Mesendoderm (in vitro differentiated cells): ENCODE measurements at regions not wholly inside any gene's neighbourhood (a gene's known extent, or its start where the extent isn't known, plus 50 kb on each side); places are given as distances from the start of the nearest gene placed in this dataset.

Source experiments
- DNase-seq: peaks from one replicate; pipeline ENCODE4 v3.0.0; 2013
- H2AK5ac ChIP-seq: 2 replicates; pipeline ENCODE4 v1.6.1; 2013; ENCODE audit warnings: low read length, inconsistent platforms
- H2BK120ac ChIP-seq: 2 replicates; pipeline ENCODE4 v1.6.1; 2013; ENCODE audit warnings: low read depth, mild to moderate bottlenecking, low read length, moderate library complexity, mixed read lengths
- H2BK15ac ChIP-seq: replicated peaks from 2 replicates; pipeline ENCODE4 v1.6.1; 2013; ENCODE audit warnings: low read depth, mild to moderate bottlenecking, moderate library complexity
- H2BK5ac ChIP-seq: 2 replicates; pipeline ENCODE4 v1.6.1; 2013; ENCODE audit warnings: low read length, inconsistent platforms
- H3K18ac ChIP-seq: 2 replicates; pipeline ENCODE4 v1.6.1; 2013; ENCODE audit warnings: mild to moderate bottlenecking, low read length, mixed read lengths
- H3K23ac ChIP-seq: one replicate; pipeline ENCODE4 v1.6.1; 2013; ENCODE audit warnings: low read length
- H3K27ac ChIP-seq: 2 replicates; pipeline ENCODE4 v1.5.1; 2013; ENCODE audit warnings: low read depth, mild to moderate bottlenecking, inconsistent platforms, low read length, moderate library complexity
- H3K27me3 ChIP-seq: 2 replicates; pipeline ENCODE4 v1.6.1; 2013; ENCODE audit warnings: low read length, control low read depth, mild to moderate bottlenecking, inconsistent platforms; ENCODE audit not compliant: insufficient read depth, poor library complexity
- H3K36me3 ChIP-seq: 2 replicates; pipeline ENCODE4 v1.6.1; 2013; ENCODE audit warnings: low read length, inconsistent platforms; ENCODE audit not compliant: control insufficient read depth, insufficient read depth
- H3K4ac ChIP-seq: one replicate; pipeline ENCODE4 v1.6.1; 2013; ENCODE audit warnings: low read depth, mild to moderate bottlenecking, low read length, moderate library complexity
- H3K4me1 ChIP-seq: 2 replicates; pipeline ENCODE4 v1.6.1; 2013; ENCODE audit warnings: low read depth, low read length, inconsistent platforms; ENCODE audit not compliant: control insufficient read depth
- H3K4me2 ChIP-seq: 2 replicates; pipeline ENCODE4 v1.6.1; 2013; ENCODE audit warnings: low read length
- H3K4me3 ChIP-seq: 2 replicates; pipeline ENCODE4 v1.5.1; 2013; ENCODE audit warnings: mild to moderate bottlenecking, low read length
- H3K56ac ChIP-seq: one replicate; pipeline ENCODE4 v1.6.1; 2013; ENCODE audit warnings: low read length
- H3K79me1 ChIP-seq: 2 replicates; pipeline ENCODE4 v1.6.1; 2013; ENCODE audit warnings: low read length, inconsistent platforms
- H3K79me2 ChIP-seq: 2 replicates; pipeline ENCODE4 v1.6.1; 2013; ENCODE audit warnings: mild to moderate bottlenecking, low read length; ENCODE audit not compliant: control insufficient read depth, insufficient read depth
- H3K9ac ChIP-seq: 2 replicates; pipeline ENCODE4 v1.6.1; 2013; ENCODE audit warnings: low read length, inconsistent platforms
- H4K5ac ChIP-seq: one replicate; pipeline ENCODE4 v1.6.1; 2013; ENCODE audit warnings: low read length
- H4K8ac ChIP-seq: one replicate; pipeline ENCODE4 v1.6.1; 2013; ENCODE audit warnings: low read depth, mild to moderate bottlenecking, control low read depth, low read length, moderate library complexity
- WGBS: extraction: QIAGEN DNeasy Blood & Tissue Kit; methylation state at CpG from one replicate; pipeline ENCODE4 v1.1.7; 2013; ENCODE audit warnings: low lambda C conversion rate, missing lambda C conversion rate; ENCODE audit not compliant: insufficient coverage; ENCODE audit errors: extremely low coverage; 5-methylcytosine and 5-hydroxymethylcytosine counted together

DNA sequence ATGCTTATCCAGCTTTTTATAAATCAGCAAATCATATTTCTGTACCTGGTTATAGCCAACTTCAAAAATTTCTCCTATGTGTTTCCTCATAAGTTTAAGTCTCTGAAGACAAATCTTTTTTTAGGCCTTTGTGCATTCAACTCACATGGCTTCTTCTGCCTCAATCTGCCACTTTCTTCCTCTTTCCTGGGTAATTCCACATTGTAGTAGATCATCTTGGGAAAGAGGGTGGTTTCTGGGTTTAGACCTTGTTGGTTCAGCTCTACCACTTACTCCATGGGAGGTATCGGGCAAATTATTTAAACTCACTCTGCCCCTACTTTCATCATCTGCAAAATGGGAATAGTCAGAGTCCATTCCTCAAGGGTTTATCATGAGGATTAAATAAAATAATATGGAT, 707.0 kb upstream of the ZEB2 start:
- no peak overlapping the region for H4K8ac ChIP-seq
- H3K36me3 ChIP-seq, result no peaks in the 10 kb centered on the region
- H2BK15ac ChIP-seq, result no peak overlapping the region
- no peak overlapping the region for H3K4me3 ChIP-seq
- no peak overlapping the region for H3K27ac ChIP-seq
- no peak overlapping the region for H2BK120ac ChIP-seq
- no peak overlapping the region for H4K5ac ChIP-seq
- H3K18ac ChIP-seq, result no peak overlapping the region
- no peak overlapping the region for H3K56ac ChIP-seq
- H3K79me1 ChIP-seq, result no peaks in the 10 kb centered on the region
- no peak overlapping the region for H3K23ac ChIP-seq
- no peak for DNase-seq
- no peak overlapping the region for H3K4ac ChIP-seq
- H3K4me1 ChIP-seq, result no peaks in the 10 kb centered on the region
- no peaks in the 10 kb centered on the region for H3K79me2 ChIP-seq
- no peak overlapping the region for H3K4me2 ChIP-seq
- no peak overlapping the region for H2BK5ac ChIP-seq
- no peak overlapping the region for H2AK5ac ChIP-seq
- H3K9ac ChIP-seq, result no peak overlapping the region
- WGBS, result no CpG with 5 or more reads among the region's 1 CpG
- no peaks in the 10 kb centered on the region for H3K27me3 ChIP-seq

- no peak overlapping the region for H3K4me3 ChIP-seq
Observed at GRCh38 chr2:145221516-145221915, 701.6 kb upstream of the ZEB2 start.

DNA sequence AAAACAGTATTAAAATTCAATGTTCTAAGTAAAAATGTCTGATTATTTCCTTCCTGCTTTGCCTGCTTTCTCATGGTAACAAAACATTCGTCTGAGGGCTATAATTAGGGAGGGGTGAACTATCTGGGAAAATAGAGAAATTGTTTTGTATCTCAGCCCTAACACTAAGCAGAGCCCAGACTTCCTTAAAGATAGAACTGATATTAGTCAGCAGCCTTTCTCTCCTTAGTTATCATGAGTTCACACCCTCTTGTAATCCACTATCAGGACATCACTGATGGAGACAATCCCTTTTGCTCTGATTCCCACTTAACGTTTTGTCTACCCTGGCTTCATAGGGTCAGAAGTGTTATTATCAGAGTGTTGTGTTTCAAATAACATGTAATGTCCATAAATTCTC, 701.1 kb upstream of the ZEB2 start:
- no CpG with 5 or more reads among the region's 2 CpGs for WGBS
- Histone ChIP-seq H3K27me3 (no peaks in the 10 kb centered on the region), H3K18ac (no peak overlapping the region), H2BK15ac (no peak overlapping the region), H3K79me2 (no peaks in the 10 kb centered on the region), H3K36me3 (no peaks in the 10 kb centered on the region), H3K4me1 (no peaks in the 10 kb centered on the region), H3K27ac (no peak overlapping the region), H3K56ac (no peak overlapping the region), H2BK5ac (no peak overlapping the region), H2AK5ac (no peak overlapping the region), H4K5ac (no peak overlapping the region), H2BK120ac (no peak overlapping the region), H3K4me2 (no peak overlapping the region), H3K9ac (no peak overlapping the region), H3K4ac (no peak overlapping the region), H4K8ac (no peak overlapping the region), H3K4me3 (no peak overlapping the region), H3K79me1 (no peaks in the 10 kb centered on the region), H3K23ac (no peak overlapping the region)
- peak; percentile 71 for DNase-seq

More at GRCh38 chr2:145221516-145221915, 701.6 kb upstream of the ZEB2 start:
- no peak overlapping the region for H4K5ac ChIP-seq
- no peak overlapping the region for H3K56ac ChIP-seq
- H3K79me1 ChIP-seq, result no peaks in the 10 kb centered on the region
- H3K4me1 ChIP-seq, result no peaks in the 10 kb centered on the region
- no peak overlapping the region for H3K4me2 ChIP-seq
- H3K36me3 ChIP-seq, result no peaks in the 10 kb centered on the region
- no peak overlapping the region for H2AK5ac ChIP-seq
- H3K79me2 ChIP-seq, result no peaks in the 10 kb centered on the region
- H2BK5ac ChIP-seq, result no peak overlapping the region
- H2BK15ac ChIP-seq, result no peak overlapping the region
- DNase-seq, result no peak
- no peak overlapping the region for H3K18ac ChIP-seq
- H4K8ac ChIP-seq, result no peak overlapping the region
- H2BK120ac ChIP-seq, result no peak overlapping the region
- no peak overlapping the region for H3K23ac ChIP-seq
- H3K27ac ChIP-seq, result no peak overlapping the region
- H3K4ac ChIP-seq, result no peak overlapping the region
- WGBS, result no CpG with 5 or more reads among the region's 1 CpG
- no peak overlapping the region for H3K9ac ChIP-seq
- H3K27me3 ChIP-seq, result no peaks in the 10 kb centered on the region

- no CpG with 5 or more reads among the region's 1 CpG for WGBS
- Histone ChIP-seq H3K4me2 (no peak overlapping the region), H3K56ac (no peak overlapping the region), H3K27me3 (no peaks in the 10 kb centered on the region), H3K18ac (no peak overlapping the region), H2BK120ac (no peak overlapping the region), H4K5ac (no peak overlapping the region), H3K9ac (no peak overlapping the region), H3K4ac (no peak overlapping the region), H3K79me2 (no peaks in the 10 kb centered on the region), H3K27ac (no peak overlapping the region), H3K79me1 (no peaks in the 10 kb centered on the region), H2BK15ac (no peak overlapping the region), H3K4me3 (no peak overlapping the region), H3K23ac (no peak overlapping the region), H2AK5ac (no peak overlapping the region), H4K8ac (no peak overlapping the region), H2BK5ac (no peak overlapping the region), H3K4me1 (no peaks in the 10 kb centered on the region), H3K36me3 (no peaks in the 10 kb centered on the region)
- no peak for DNase-seq
Observed at GRCh38 chr2:145220496-145220895, 700.6 kb upstream of the ZEB2 start.

- Histone ChIP-seq H4K8ac (no peak overlapping the region), H2BK15ac (no peak overlapping the region), H3K4me3 (no peak overlapping the region), H3K4me1 (no peaks in the 10 kb centered on the region), H3K18ac (no peak overlapping the region), H2AK5ac (no peak overlapping the region), H3K79me2 (no peaks in the 10 kb centered on the region), H3K4ac (no peak overlapping the region), H3K56ac (no peak overlapping the region), H3K27ac (no peak overlapping the region), H3K36me3 (no peaks in the 10 kb centered on the region), H3K79me1 (no peaks in the 10 kb centered on the region), H3K27me3 (no peaks in the 10 kb centered on the region), H3K4me2 (no peak overlapping the region), H2BK120ac (no peak overlapping the region), H4K5ac (no peak overlapping the region), H2BK5ac (no peak overlapping the region), H3K23ac (no peak overlapping the region), H3K9ac (no peak overlapping the region)
- no CpG with 5 or more reads among the region's 1 CpG for WGBS
- DNase-seq, result no peak
Observed at GRCh38 chr2:145207884-145208283, 688.0 kb upstream of the ZEB2 start.

- Histone ChIP-seq H3K79me2 (no peaks in the 10 kb centered on the region), H4K5ac (no peak overlapping the region), H2BK5ac (no peak overlapping the region), H3K4me2 (no peak overlapping the region), H2AK5ac (no peak overlapping the region), H3K36me3 (no peaks in the 10 kb centered on the region), H3K9ac (no peak overlapping the region), H3K18ac (no peak overlapping the region), H3K23ac (no peak overlapping the region), H4K8ac (no peak overlapping the region), H3K56ac (no peak overlapping the region), H3K4me1 (no peaks in the 10 kb centered on the region), H3K4ac (no peak overlapping the region), H2BK15ac (no peak overlapping the region), H3K27ac (no peak overlapping the region), H2BK120ac (no peak overlapping the region), H3K27me3 (no peaks in the 10 kb centered on the region), H3K79me1 (no peaks in the 10 kb centered on the region), H3K4me3 (no peak overlapping the region)
- no CpG with 5 or more reads among the region's 4 CpGs for WGBS
- no peak for DNase-seq
Observed at GRCh38 chr2:145206496-145207281, 686.8 kb upstream of the ZEB2 start.
